PC-9 (cell line): ENCODE measurements at regions not wholly inside any gene's neighbourhood (a gene's known extent, or its start where the extent isn't known, plus 50 kb on each side); places are given as distances from the start of the nearest gene placed in this dataset.

ENCODE experiments used
- BruUV-seq: library from RNA; stranded (reverse); fragments of 400-500 nt; replicated peaks from 2 replicates; lab custom pipeline; 2021; lab: Mats Ljungman, UMichigan
- CTCF ChIA-PET: fragments of 300-600 bp; sonication (Branson Sonifier 250); formaldehyde crosslinking; loops from one replicate; lab custom pipeline; 2022; ENCODE audit warnings: antibody characterized with exemption; lab: Charles Lee
- POLR2A ChIA-PET: fragments of 300-600 bp; sonication (Branson Sonifier 250); formaldehyde crosslinking; loops from one replicate; lab custom pipeline; 2022; ENCODE audit warnings: antibody characterized with exemption; ENCODE audit not compliant: unreplicated experiment; lab: Charles Lee
- DNase-seq, 2 experiments: peaks; one replicate each; pipeline versions ENCODE4 v3.0.0 to v3.0.0-alpha.2; 2015 to 2022; ENCODE audit warnings: mixed read lengths in 1 of 2
- H2AFZ ChIP-seq: fragments of 200-600 bp; sonication (generic); 2 replicates; pipeline ENCODE4 v1.8.1; 2017; ENCODE audit warnings: antibody characterized with exemption
- H3F3A ChIP-seq: fragments of 200-600 bp; sonication (generic); 2 replicates; pipeline ENCODE4 v1.8.1; 2017; ENCODE audit warnings: antibody characterized with exemption, mild to moderate bottlenecking, low read depth; ENCODE audit not compliant: insufficient read depth
- H3K27ac ChIP-seq: fragments of 200-600 bp; sonication (generic); 2 replicates; pipeline ENCODE4 v1.6.1; 2016; ENCODE audit warnings: mixed run types
- H3K27me3 ChIP-seq: fragments of 200-600 bp; sonication (generic); 2 replicates; pipeline ENCODE4 v1.6.1; 2016; ENCODE audit warnings: low read depth, mixed run types; ENCODE audit not compliant: insufficient read depth
- H3K36me3 ChIP-seq: fragments of 200-600 bp; sonication (generic); 2 replicates; pipeline ENCODE4 v1.6.1; 2016; ENCODE audit warnings: low read depth, mixed run types
- H3K4me1 ChIP-seq: fragments of 200-600 bp; sonication (generic); replicated peaks from 2 replicates; pipeline ENCODE4 v1.6.1; 2016; ENCODE audit warnings: mixed run types; ENCODE audit not compliant: insufficient read depth
- H3K4me2 ChIP-seq: fragments of 200-600 bp; sonication (generic); 2 replicates; pipeline ENCODE4 v1.6.1; 2017; ENCODE audit warnings: mixed run types
- H3K4me3 ChIP-seq: fragments of 200-600 bp; sonication (generic); 2 replicates; pipeline ENCODE4 v1.6.1; 2016; ENCODE audit warnings: mixed run types
- H3K79me2 ChIP-seq: fragments of 200-600 bp; sonication (generic); 2 replicates; pipeline ENCODE4 v1.6.1; 2017; ENCODE audit warnings: low read depth, mixed run types
- H3K9me2 ChIP-seq: fragments of 200-600 bp; sonication (generic); 2 replicates; pipeline ENCODE4 v1.8.1; 2017; ENCODE audit warnings: mild to moderate bottlenecking; ENCODE audit not compliant: insufficient read depth
- H3K9me3 ChIP-seq: fragments of 200-600 bp; sonication (generic); 2 replicates; pipeline ENCODE4 v1.8.1; 2016; ENCODE audit warnings: low read depth; ENCODE audit not compliant: insufficient read depth
- H4K20me1 ChIP-seq: fragments of 200-600 bp; sonication (generic); 2 replicates; pipeline ENCODE4 v1.8.1; 2017; ENCODE audit not compliant: insufficient read depth
- CTCF ChIP-seq: fragments of 200-600 bp; sonication (generic); conservative IDR thresholded peaks from 2 replicates; pipeline ENCODE4 v1.6.1; 2017; ENCODE audit warnings: mixed run types, antibody characterized with exemption, mild to moderate bottlenecking, moderate library complexity
- EZH2 ChIP-seq: fragments of 200-600 bp; sonication (generic); IDR thresholded peaks from 2 replicates; pipeline ENCODE4 v1.8.0; 2017; ENCODE audit warnings: antibody characterized with exemption, low read depth
- intact Hi-C: fragments of 100-400 bp; cut with micrococcal nuclease; formaldehyde crosslinking; loops from one replicate; pipeline ENCODE4 v1.10.0; 2022; ENCODE audit not compliant: unreplicated experiment

- Histone ChIP-seq H3K27me3 (no peaks in the 10 kb centered on the region), H3F3A (no peaks in the 10 kb centered on the region), H4K20me1 (no peaks in the 10 kb centered on the region), H3K36me3 (no peaks in the 10 kb centered on the region), H3K4me3 (no peak overlapping the region), H3K79me2 (no peaks in the 10 kb centered on the region), H3K27ac (no peak overlapping the region), H3K4me1 (no peaks in the 10 kb centered on the region), H3K9me2 (no peaks in the 10 kb centered on the region), H2AFZ (no peak overlapping the region), H3K9me3 (no peaks in the 10 kb centered on the region), H3K4me2 (no peak overlapping the region)
- CTCF ChIA-PET = no interaction called here
- POLR2A ChIA-PET = no interaction called here
- BruUV-seq = no TSS peak
- no peak for DNase-seq
- intact Hi-C loops = no loop called here
- TF ChIP-seq EZH2 = no peak
- TF ChIP-seq CTCF = no peak
Measured at GRCh38 chr10:124186956-124187355, 93.6 kb upstream of the CHST15 start.

GRCh38 chr10:124185084-124185483 lies 91.7 kb upstream of the CHST15 start:
- intact Hi-C loops = no loop called here

GRCh38 chr10:124184208-124184830 lies 90.9 kb upstream of the CHST15 start:
- no peak overlapping the region for H2AFZ ChIP-seq

More at GRCh38 chr10:124185084-124185483, 91.7 kb upstream of the CHST15 start:
- no peaks in the 10 kb centered on the region for H3K36me3 ChIP-seq
- POLR2A ChIA-PET = no interaction called here
- no peak for TF ChIP-seq CTCF
- no peak for TF ChIP-seq EZH2
- no peaks in the 10 kb centered on the region for H3F3A ChIP-seq
- CTCF ChIA-PET = no interaction called here
- H3K27ac ChIP-seq = no peak overlapping the region
- no TSS peak for BruUV-seq
- H3K79me2 ChIP-seq = no peaks in the 10 kb centered on the region
- H4K20me1 ChIP-seq = no peaks in the 10 kb centered on the region
- no peaks in the 10 kb centered on the region for H3K4me1 ChIP-seq
- no peaks in the 10 kb centered on the region for H3K9me2 ChIP-seq
- no peak overlapping the region for H3K4me2 ChIP-seq
- H3K27me3 ChIP-seq = no peaks in the 10 kb centered on the region
- H2AFZ ChIP-seq = no peak overlapping the region
- no peak overlapping the region for H3K4me3 ChIP-seq
- DNase-seq = no peak
- no peaks in the 10 kb centered on the region for H3K9me3 ChIP-seq

More at GRCh38 chr10:124184208-124184830, 90.9 kb upstream of the CHST15 start:
- H3K9me2 ChIP-seq = no peaks in the 10 kb centered on the region
- TF ChIP-seq CTCF (no peak), EZH2 (no peak)
- H3K4me2 ChIP-seq = no peak overlapping the region
- no peaks in the 10 kb centered on the region for H3K79me2 ChIP-seq
- no peaks in the 10 kb centered on the region for H3K36me3 ChIP-seq
- no peaks in the 10 kb centered on the region for H3F3A ChIP-seq
- no peak for DNase-seq
- no TSS peak for BruUV-seq
- no peaks in the 10 kb centered on the region for H3K9me3 ChIP-seq
- ChIA-PET CTCF (no interaction called here), POLR2A (no interaction called here)
- no peak overlapping the region for H3K4me3 ChIP-seq
- H3K27me3 ChIP-seq = no peaks in the 10 kb centered on the region
- no peaks in the 10 kb centered on the region for H4K20me1 ChIP-seq
- H3K27ac ChIP-seq = no peak overlapping the region
- intact Hi-C loops = no loop called here
- H3K4me1 ChIP-seq = no peaks in the 10 kb centered on the region
